SJCRH30 (cell line): ENCODE measurements at regions not wholly inside any gene's neighbourhood (a gene's known extent, or its start where the extent isn't known, plus 50 kb on each side); places are given as distances from the start of the nearest gene placed in this dataset.

Experiments
- DNase-seq, 2 experiments: peaks; one replicate each; pipeline ENCODE4 v3.0.0-alpha.2; 2015 to 2020
- H3K27ac ChIP-seq: fragments of 250-450 bp; sonication (Bioruptor Pico); 2 replicates; pipeline ENCODE4 v1.5.1; 2020; ENCODE audit warnings: mild to moderate bottlenecking, moderate library complexity
- H3K27me3 ChIP-seq: fragments of 250-450 bp; sonication (Bioruptor Pico); 2 replicates; pipeline ENCODE4 v1.5.1; 2020; ENCODE audit warnings: mild to moderate bottlenecking, moderate library complexity
- H3K36me3 ChIP-seq: fragments of 250-450 bp; sonication (Bioruptor Pico); 2 replicates; pipeline ENCODE4 v1.5.1; 2020; ENCODE audit warnings: mild to moderate bottlenecking, moderate library complexity
- H3K4me1 ChIP-seq: fragments of 250-450 bp; sonication (Bioruptor Pico); 2 replicates; pipeline ENCODE4 v1.5.1; 2020; ENCODE audit warnings: mild to moderate bottlenecking, moderate library complexity
- H3K4me3 ChIP-seq: fragments of 250-450 bp; sonication (Bioruptor Pico); 2 replicates; pipeline ENCODE4 v1.5.1; 2020; ENCODE audit warnings: mild to moderate bottlenecking, moderate library complexity
- H3K9me3 ChIP-seq: fragments of 250-450 bp; sonication (Bioruptor Pico); replicated peaks from 2 replicates; pipeline ENCODE4 v1.5.1; 2020; ENCODE audit warnings: mild to moderate bottlenecking, moderate library complexity

GRCh38 chr2:116319935-116320334, 1494.6 kb upstream of the DDX18 start:
- Histone ChIP-seq H3K9me3 (no peaks in the 10 kb centered on the region), H3K27ac (no peak overlapping the region), H3K36me3 (no peaks in the 10 kb centered on the region), H3K4me1 (peaks cover 3% of the 10 kb centered on the region; the same call in 1 of the 2 replicates), H3K27me3 (no peaks in the 10 kb centered on the region; the same call in 1 of the 2 replicates), H3K4me3 (no peak overlapping the region)
- no peak for DNase-seq

- H3K9me3 ChIP-seq = no peaks in the 10 kb centered on the region
- H3K4me1 ChIP-seq = no peaks in the 10 kb centered on the region
- no peak for DNase-seq
Measured at GRCh38 chr2:116329280-116329679, 1485.2 kb upstream of the DDX18 start.

GRCh38 chr2:116340690-116341089, 1473.8 kb upstream of the DDX18 start:
- H3K4me1 ChIP-seq = no peaks in the 10 kb centered on the region
- no peak for DNase-seq
- no peak overlapping the region for H3K27ac ChIP-seq
- H3K36me3 ChIP-seq = no peaks in the 10 kb centered on the region
- no peaks in the 10 kb centered on the region for H3K9me3 ChIP-seq
- H3K27me3 ChIP-seq = peaks cover 5% of the 10 kb centered on the region; the same call in 1 of the 2 replicates
- H3K4me3 ChIP-seq = no peak overlapping the region

More at GRCh38 chr2:116329280-116329679, 1485.2 kb upstream of the DDX18 start:
- Histone ChIP-seq H3K36me3 (no peaks in the 10 kb centered on the region), H3K27ac (no peak overlapping the region), H3K4me3 (no peak overlapping the region), H3K27me3 (no peaks in the 10 kb centered on the region; the same call in 1 of the 2 replicates)

- Histone ChIP-seq H3K4me3 (no peak overlapping the region), H3K27ac (no peak overlapping the region), H3K36me3 (no peaks in the 10 kb centered on the region), H3K9me3 (no peaks in the 10 kb centered on the region), H3K27me3 (no peaks in the 10 kb centered on the region), H3K4me1 (no peaks in the 10 kb centered on the region)
- DNase-seq = no peak
Measured at GRCh38 chr2:116366212-116366611, 1448.3 kb upstream of the DDX18 start.

GRCh38 chr2:116378786-116379185, 1435.7 kb upstream of the DDX18 start:
- Histone ChIP-seq H3K27ac (no peak overlapping the region), H3K27me3 (0 out of 2 replicates have a peak, but pooled peaks cover 3% of the 10 kb centered on the region), H3K36me3 (no peaks in the 10 kb centered on the region), H3K4me3 (no peak overlapping the region), H3K9me3 (no peaks in the 10 kb centered on the region), H3K4me1 (no peaks in the 10 kb centered on the region)
- DNase-seq = no peak

- H3K9me3 ChIP-seq = no peaks in the 10 kb centered on the region
- no peak overlapping the region for H3K4me3 ChIP-seq
- H3K36me3 ChIP-seq = no peaks in the 10 kb centered on the region
- no peak overlapping the region for H3K27ac ChIP-seq
- no peak for DNase-seq
- H3K4me1 ChIP-seq = no peaks in the 10 kb centered on the region
- no peaks in the 10 kb centered on the region for H3K27me3 ChIP-seq
Measured at GRCh38 chr2:116411211-116411610, 1403.3 kb upstream of the DDX18 start.

- DNase-seq = no peak
- H3K27ac ChIP-seq = no peak overlapping the region
- H3K36me3 ChIP-seq = no peaks in the 10 kb centered on the region
- H3K9me3 ChIP-seq = no peaks in the 10 kb centered on the region
- no peaks in the 10 kb centered on the region for H3K4me1 ChIP-seq
- no peak overlapping the region for H3K4me3 ChIP-seq
- no peaks in the 10 kb centered on the region for H3K27me3 ChIP-seq
Measured at GRCh38 chr2:116413659-116414058, 1400.8 kb upstream of the DDX18 start.

- no peaks in the 10 kb centered on the region for H3K4me1 ChIP-seq
- H3K36me3 ChIP-seq = no peaks in the 10 kb centered on the region
- no peaks in the 10 kb centered on the region for H3K27me3 ChIP-seq
- no peak for DNase-seq
- H3K9me3 ChIP-seq = no peaks in the 10 kb centered on the region
- H3K27ac ChIP-seq = no peak overlapping the region
- H3K4me3 ChIP-seq = no peak overlapping the region
Measured at GRCh38 chr2:116416731-116417377, 1397.6 kb upstream of the DDX18 start.

GRCh38 chr2:116435648-116436047, 1378.8 kb upstream of the DDX18 start:
- H3K27ac ChIP-seq = no peak overlapping the region
- H3K4me1 ChIP-seq = no peaks in the 10 kb centered on the region
- H3K36me3 ChIP-seq = no peaks in the 10 kb centered on the region
- DNase-seq = no peak
- H3K4me3 ChIP-seq = no peak overlapping the region
- H3K27me3 ChIP-seq = no peaks in the 10 kb centered on the region
- no peaks in the 10 kb centered on the region for H3K9me3 ChIP-seq

- H3K27me3 ChIP-seq = no peaks in the 10 kb centered on the region
- H3K4me1 ChIP-seq = no peaks in the 10 kb centered on the region
- DNase-seq = no peak
- no peak overlapping the region for H3K4me3 ChIP-seq
- H3K27ac ChIP-seq = no peak overlapping the region
- no peaks in the 10 kb centered on the region for H3K9me3 ChIP-seq
- no peaks in the 10 kb centered on the region for H3K36me3 ChIP-seq
Measured at GRCh38 chr2:116440104-116440653, 1374.3 kb upstream of the DDX18 start.

GRCh38 chr2:116442418-116442817, 1372.1 kb upstream of the DDX18 start:
- no peaks in the 10 kb centered on the region for H3K36me3 ChIP-seq
- no peaks in the 10 kb centered on the region for H3K27me3 ChIP-seq
- H3K27ac ChIP-seq = no peak overlapping the region
- no peak for DNase-seq
- H3K4me1 ChIP-seq = no peaks in the 10 kb centered on the region
- H3K4me3 ChIP-seq = no peak overlapping the region
- no peaks in the 10 kb centered on the region for H3K9me3 ChIP-seq

- no peaks in the 10 kb centered on the region for H3K27me3 ChIP-seq
- DNase-seq = no peak
- no peak overlapping the region for H3K27ac ChIP-seq
- H3K4me3 ChIP-seq = no peak overlapping the region
- H3K4me1 ChIP-seq = no peaks in the 10 kb centered on the region
- no peaks in the 10 kb centered on the region for H3K36me3 ChIP-seq
- H3K9me3 ChIP-seq = no peaks in the 10 kb centered on the region
Measured at GRCh38 chr2:116444256-116444872, 1370.1 kb upstream of the DDX18 start.

GRCh38 chr2:116450990-116451389, 1363.5 kb upstream of the DDX18 start:
- Histone ChIP-seq H3K27me3 (no peaks in the 10 kb centered on the region), H3K27ac (no peak overlapping the region), H3K36me3 (no peaks in the 10 kb centered on the region), H3K4me3 (no peak overlapping the region), H3K9me3 (0 out of 2 replicates have a peak, but pooled peaks cover 2% of the 10 kb centered on the region), H3K4me1 (peaks cover 3% of the 10 kb centered on the region; the same call in 1 of the 2 replicates)
- DNase-seq = no peak

GRCh38 chr2:116452651-116453050, 1361.8 kb upstream of the DDX18 start:
- Histone ChIP-seq H3K9me3 (0 out of 2 replicates have a peak, but pooled peaks cover 2% of the 10 kb centered on the region), H3K27me3 (no peaks in the 10 kb centered on the region), H3K4me1 (peaks cover 3% of the 10 kb centered on the region; the same call in 1 of the 2 replicates), H3K36me3 (no peaks in the 10 kb centered on the region), H3K4me3 (no peak overlapping the region), H3K27ac (no peak overlapping the region)
- peak in 1 of 2 experiments; percentile 2 for DNase-seq

- Histone ChIP-seq H3K27ac (no peak overlapping the region), H3K27me3 (no peaks in the 10 kb centered on the region), H3K9me3 (0 out of 2 replicates have a peak, but pooled peaks cover 2% of the 10 kb centered on the region), H3K4me3 (no peak overlapping the region), H3K36me3 (no peaks in the 10 kb centered on the region), H3K4me1 (peaks cover 3% of the 10 kb centered on the region; the same call in 1 of the 2 replicates)
- DNase-seq = no peak
Measured at GRCh38 chr2:116456429-116456828, 1358.1 kb upstream of the DDX18 start.
